Epithelial cell of esophagus (primary cell): ENCODE measurements at regions not wholly inside any gene's neighbourhood (a gene's known extent, or its start where the extent isn't known, plus 50 kb on each side); places are given as distances from the start of the nearest gene placed in this dataset.
"Not testable (repeated sequence)": the region's sequence is repeated elsewhere in the genome, so short reads cannot be mapped to it uniquely, and the experiment has no call there.

Experiments
- DNase-seq: peaks from one replicate; pipeline ENCODE4 v3.0.0; 2010; ENCODE audit warnings: low read depth
- H3K4me3 ChIP-seq: 2 replicates; pipeline ENCODE4 v1.5.1; 2011; ENCODE audit warnings: mild to moderate bottlenecking, low read length, control low read depth

GRCh38 chr1:118440-118839 is 333.0 kb downstream of the OR4F29 start:
- H3K4me3 ChIP-seq, DNase-seq: not testable (repeated sequence)

- not testable (repeated sequence) for DNase-seq, H3K4me3 ChIP-seq
Measured at GRCh38 chr1:115534-115933, 335.9 kb downstream of the OR4F29 start.

- not testable (repeated sequence) for H3K4me3 ChIP-seq, DNase-seq
Measured at GRCh38 chr1:104776-105175, 346.7 kb downstream of the OR4F29 start.

GRCh38 chr1:99481-99880 is 352.0 kb downstream of the OR4F29 start:
- not testable (repeated sequence) for DNase-seq, H3K4me3 ChIP-seq

GRCh38 chr1:98811-99210 is 352.7 kb downstream of the OR4F29 start:
- H3K4me3 ChIP-seq, DNase-seq: not testable (repeated sequence)

GRCh38 chr1:91279-91678 is 360.2 kb downstream of the OR4F29 start:
- not testable (repeated sequence) for H3K4me3 ChIP-seq

GRCh38 chr1:88110-88509 is 363.4 kb downstream of the OR4F29 start:
- not testable (repeated sequence) for DNase-seq, H3K4me3 ChIP-seq

More at GRCh38 chr1:91279-91678, 360.2 kb downstream of the OR4F29 start:
- not testable (repeated sequence) for DNase-seq

- H3K4me3 ChIP-seq, DNase-seq: not testable (repeated sequence)
Measured at GRCh38 chr1:79152-79551, 372.3 kb downstream of the OR4F29 start.

- H3K4me3 ChIP-seq, DNase-seq: not testable (repeated sequence)
Measured at GRCh38 chr1:65119-65518, 386.4 kb downstream of the OR4F29 start, which contains the start of gene OR4F5. TSS of gene OR4F5 (plus strand) at chr1:65419.

GRCh38 chr1:56014-56531 is 395.4 kb downstream of the OR4F29 start:
- H3K4me3 ChIP-seq, DNase-seq: not testable (repeated sequence)

GRCh38 chr1:53182-53581 is 398.3 kb downstream of the OR4F29 start:
- not testable (repeated sequence) for H3K4me3 ChIP-seq, DNase-seq

- H3K4me3 ChIP-seq, DNase-seq: not testable (repeated sequence)
Measured at GRCh38 chr1:41965-42466, 409.5 kb downstream of the OR4F29 start.

- not testable (repeated sequence) for H3K4me3 ChIP-seq, DNase-seq
Measured at GRCh38 chr1:41197-41596, 410.3 kb downstream of the OR4F29 start.

- DNase-seq, H3K4me3 ChIP-seq: not testable (repeated sequence)
Measured at GRCh38 chr1:29183-29582, 422.3 kb downstream of the OR4F29 start.

GRCh38 chr1:17298-17697 is 434.2 kb downstream of the OR4F29 start:
- DNase-seq, H3K4me3 ChIP-seq: not testable (repeated sequence)

GRCh38 chr1:16025-16424 is 435.5 kb downstream of the OR4F29 start:
- not testable (repeated sequence) for H3K4me3 ChIP-seq, DNase-seq

- not testable (repeated sequence) for DNase-seq, H3K4me3 ChIP-seq
Measured at GRCh38 chr1:9941-10717, 441.3 kb downstream of the OR4F29 start.
